ENCODE measurements at regions not wholly inside any gene's neighbourhood (a gene's known extent, or its start where the extent isn't known, plus 50 kb on each side); places are given as distances from the start of the nearest gene placed in this dataset.

GRCh38 chr6:156033598-156033997 is 578.0 kb upstream of the NOX3 start:
- no peak for TF ChIP-seq EZH2 (IDR thresholded peaks at IDR 0.05; ENCODE audit: insufficient read depth, poor library complexity, severe bottlenecking)
- no peak for TF ChIP-seq EZH2phosphoT487 (IDR thresholded peaks at IDR 0.05; ENCODE audit: insufficient read depth, low read depth)

Data from GM23248 (cell line).